WTC11 (cell line): ENCODE measurements at regions not wholly inside any gene's neighbourhood (a gene's known extent, or its start where the extent isn't known, plus 50 kb on each side); places are given as distances from the start of the nearest gene placed in this dataset.

ENCODE experiments used
- CREB1 ChIP-seq: sonication (generic); formaldehyde crosslinking; IDR thresholded peaks from 2 replicates; pipeline ENCODE4 v1.8.0; 2023; ENCODE audit warnings: mild to moderate bottlenecking, missing genetic modification reagents
- CREM ChIP-seq: sonication (generic); formaldehyde crosslinking; IDR thresholded peaks from 2 replicates; pipeline ENCODE4 v1.8.1; 2022; ENCODE audit warnings: mild to moderate bottlenecking, missing genetic modification reagents, moderate library complexity
- ESRRA ChIP-seq: sonication (generic); formaldehyde crosslinking; IDR thresholded peaks from 2 replicates; pipeline ENCODE4 v1.8.1; 2022; ENCODE audit warnings: mild to moderate bottlenecking, missing genetic modification reagents, borderline replicate concordance
- FOXK1 ChIP-seq: sonication (generic); formaldehyde crosslinking; IDR thresholded peaks from 2 replicates; pipeline ENCODE4 v1.8.0; 2022; ENCODE audit warnings: mild to moderate bottlenecking, moderate library complexity, missing genetic modification reagents
- MXD4 ChIP-seq: fragments of 250-450 bp; sonication (Bioruptor Pico); IDR thresholded peaks from 2 replicates; pipeline ENCODE4 v1.8.0; 2021; ENCODE audit warnings: mild to moderate bottlenecking, moderate library complexity, borderline replicate concordance
- TEAD4 ChIP-seq: sonication (generic); formaldehyde crosslinking; IDR thresholded peaks from 2 replicates; pipeline ENCODE4 v1.8.0; 2022; ENCODE audit warnings: mild to moderate bottlenecking, missing genetic modification reagents
- TP53 ChIP-seq: sonication (generic); formaldehyde crosslinking; IDR thresholded peaks from 2 replicates; pipeline ENCODE4 v1.8.1; 2023; ENCODE audit warnings: mild to moderate bottlenecking, missing genetic modification reagents
- TF ChIP-seq, protein P1 (sequence below): fragments of 200-600 bp; IDR thresholded peaks from 2 replicates; pipeline ENCODE4 v1.8.0; 2022; ENCODE audit warnings: antibody characterized with exemption
- TF ChIP-seq, protein P2 (sequence below): sonication (generic); formaldehyde crosslinking; IDR thresholded peaks from 2 replicates; pipeline ENCODE4 v1.8.0; 2023; ENCODE audit warnings: missing genetic modification reagents
- TF ChIP-seq, protein P3 (sequence below): sonication (generic); formaldehyde crosslinking; IDR thresholded peaks from 2 replicates; pipeline ENCODE4 v1.8.0; 2022; ENCODE audit warnings: mild to moderate bottlenecking, missing genetic modification reagents

- TF ChIP-seq MXD4 (CRISPR knock-in tag) = no peak
- TF ChIP-seq, protein P1, sequence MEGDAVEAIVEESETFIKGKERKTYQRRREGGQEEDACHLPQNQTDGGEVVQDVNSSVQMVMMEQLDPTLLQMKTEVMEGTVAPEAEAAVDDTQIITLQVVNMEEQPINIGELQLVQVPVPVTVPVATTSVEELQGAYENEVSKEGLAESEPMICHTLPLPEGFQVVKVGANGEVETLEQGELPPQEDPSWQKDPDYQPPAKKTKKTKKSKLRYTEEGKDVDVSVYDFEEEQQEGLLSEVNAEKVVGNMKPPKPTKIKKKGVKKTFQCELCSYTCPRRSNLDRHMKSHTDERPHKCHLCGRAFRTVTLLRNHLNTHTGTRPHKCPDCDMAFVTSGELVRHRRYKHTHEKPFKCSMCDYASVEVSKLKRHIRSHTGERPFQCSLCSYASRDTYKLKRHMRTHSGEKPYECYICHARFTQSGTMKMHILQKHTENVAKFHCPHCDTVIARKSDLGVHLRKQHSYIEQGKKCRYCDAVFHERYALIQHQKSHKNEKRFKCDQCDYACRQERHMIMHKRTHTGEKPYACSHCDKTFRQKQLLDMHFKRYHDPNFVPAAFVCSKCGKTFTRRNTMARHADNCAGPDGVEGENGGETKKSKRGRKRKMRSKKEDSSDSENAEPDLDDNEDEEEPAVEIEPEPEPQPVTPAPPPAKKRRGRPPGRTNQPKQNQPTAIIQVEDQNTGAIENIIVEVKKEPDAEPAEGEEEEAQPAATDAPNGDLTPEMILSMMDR = no peak
- no peak for TF ChIP-seq ESRRA (CRISPR knock-in tag)
- TF ChIP-seq, protein P2, sequence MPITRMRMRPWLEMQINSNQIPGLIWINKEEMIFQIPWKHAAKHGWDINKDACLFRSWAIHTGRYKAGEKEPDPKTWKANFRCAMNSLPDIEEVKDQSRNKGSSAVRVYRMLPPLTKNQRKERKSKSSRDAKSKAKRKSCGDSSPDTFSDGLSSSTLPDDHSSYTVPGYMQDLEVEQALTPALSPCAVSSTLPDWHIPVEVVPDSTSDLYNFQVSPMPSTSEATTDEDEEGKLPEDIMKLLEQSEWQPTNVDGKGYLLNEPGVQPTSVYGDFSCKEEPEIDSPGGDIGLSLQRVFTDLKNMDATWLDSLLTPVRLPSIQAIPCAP (CRISPR knock-in tag) = no peak
- no peak for TF ChIP-seq TP53 (CRISPR knock-in tag)
- TF ChIP-seq TEAD4 (CRISPR knock-in tag) = no peak
- no peak for TF ChIP-seq CREB1 (CRISPR knock-in tag)
- no peak for TF ChIP-seq CREM
- TF ChIP-seq, protein P3, sequence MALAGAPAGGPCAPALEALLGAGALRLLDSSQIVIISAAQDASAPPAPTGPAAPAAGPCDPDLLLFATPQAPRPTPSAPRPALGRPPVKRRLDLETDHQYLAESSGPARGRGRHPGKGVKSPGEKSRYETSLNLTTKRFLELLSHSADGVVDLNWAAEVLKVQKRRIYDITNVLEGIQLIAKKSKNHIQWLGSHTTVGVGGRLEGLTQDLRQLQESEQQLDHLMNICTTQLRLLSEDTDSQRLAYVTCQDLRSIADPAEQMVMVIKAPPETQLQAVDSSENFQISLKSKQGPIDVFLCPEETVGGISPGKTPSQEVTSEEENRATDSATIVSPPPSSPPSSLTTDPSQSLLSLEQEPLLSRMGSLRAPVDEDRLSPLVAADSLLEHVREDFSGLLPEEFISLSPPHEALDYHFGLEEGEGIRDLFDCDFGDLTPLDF (CRISPR knock-in tag) = no peak
- TF ChIP-seq FOXK1 (CRISPR knock-in tag) = no peak
Observed at GRCh38 chrX:95441836-95442235, 1242.8 kb upstream of the DIAPH2 start.
